Endothelial cell of umbilical vein (primary cell): ENCODE measurements at regions not wholly inside any gene's neighbourhood (a gene's known extent, or its start where the extent isn't known, plus 50 kb on each side); places are given as distances from the start of the nearest gene placed in this dataset.

Experiments used
- BruUV-seq: library from RNA; stranded (reverse); fragments of 400-500 nt; replicated peaks from 2 replicates; lab custom pipeline; 2021; lab: Mats Ljungman, UMichigan
- CTCF ChIA-PET: fragments of 300-600, 350-600 bp; sonication (Branson Sonifier 250); formaldehyde crosslinking; loops from one replicate; lab custom pipeline; 2021; ENCODE audit warnings: antibody characterized with exemption, inconsistent platforms; lab: Charles Lee
- POLR2A ChIA-PET: fragments of 300-600, 350-600 bp; sonication (Branson Sonifier 250); formaldehyde crosslinking; loops from one replicate; lab custom pipeline; 2021; ENCODE audit warnings: antibody characterized with exemption, inconsistent platforms; lab: Charles Lee
- DNase-seq: peaks from one replicate; pipeline ENCODE4 v3.0.0-alpha.2; 2011; ENCODE audit warnings: low read depth, low spot score
- FAIRE-seq: peaks from 2 replicates; lab custom pipeline; 2011; peaks lifted over from hg19 to GRCh38; lab: Jason Lieb, UNC
- H2AFZ ChIP-seq: 2 replicates; pipeline ENCODE4 v1.6.0; 2012; ENCODE audit warnings: low read depth, low read length, control low read depth, inconsistent platforms
- H3K27ac ChIP-seq: 2 replicates; pipeline ENCODE4 v1.5.1; 2011; ENCODE audit warnings: low read depth, mild to moderate bottlenecking, control low read depth, low read length, moderate library complexity; ENCODE audit not compliant: insufficient read depth
- H3K27me3 ChIP-seq, 2 experiments: 2 replicates each; pipeline versions ENCODE4 v1.6.0 to v1.6.1; 2011; ENCODE audit warnings: low read length in 2 of 2, mixed read lengths in 1 of 2; ENCODE audit not compliant: control insufficient read depth in 2 of 2, insufficient read depth in 2 of 2
- H3K36me3 ChIP-seq, 2 experiments: 2 replicates in 1 of 2; 3 replicates in 1 of 2; pipeline ENCODE4 v1.5.1; 2011; ENCODE audit warnings: low read length in 2 of 2, mild to moderate bottlenecking in 1 of 2, moderate library complexity in 1 of 2; ENCODE audit not compliant: control insufficient read depth in 2 of 2, insufficient read depth in 2 of 2; ENCODE audit errors: extremely low read depth in 1 of 2
- H3K4me1 ChIP-seq: 3 replicates; pipeline ENCODE4 v1.5.1; 2011; ENCODE audit warnings: mild to moderate bottlenecking, low read length; ENCODE audit not compliant: control insufficient read depth, insufficient read depth; ENCODE audit errors: extremely low read depth
- H3K4me2 ChIP-seq: 2 replicates; pipeline ENCODE4 v1.6.1; 2011; ENCODE audit warnings: low read length, control low read depth, mixed read lengths; ENCODE audit not compliant: insufficient read depth
- H3K4me3 ChIP-seq, 3 experiments: fragments of 200-600 bp in 1 of 3; sonication (generic), shearing (Covaris generic) in 1 of 3; replicated peaks in 1 of 3; 2 replicates each; pipeline ENCODE4 v1.5.1; 2011 to 2016; ENCODE audit warnings: control low read depth in 3 of 3, low read length in 3 of 3, mild to moderate bottlenecking in 2 of 3, inconsistent platforms in 1 of 3, low read depth in 1 of 3, moderate library complexity in 1 of 3; ENCODE audit not compliant: insufficient read depth in 1 of 3
- H3K79me2 ChIP-seq: 2 replicates; pipeline ENCODE4 v1.6.0; 2012; ENCODE audit warnings: low read length, inconsistent platforms; ENCODE audit not compliant: control insufficient read depth, insufficient read depth
- H3K9ac ChIP-seq: replicated peaks from 2 replicates; pipeline ENCODE3; 2011; ENCODE audit warnings: low read length, control low read depth; ENCODE audit not compliant: insufficient read depth; ENCODE audit errors: extremely low read depth
- H3K9me1 ChIP-seq: replicated peaks from 3 replicates; pipeline ENCODE4 v1.6.0; 2011; ENCODE audit warnings: mild to moderate bottlenecking, low read length; ENCODE audit not compliant: control insufficient read depth, insufficient read depth; ENCODE audit errors: extremely low read depth
- H3K9me3 ChIP-seq: replicated peaks from 2 replicates; pipeline ENCODE4 v1.5.1; 2012; ENCODE audit warnings: low read length, inconsistent platforms; ENCODE audit not compliant: control insufficient read depth, insufficient read depth
- H4K20me1 ChIP-seq: replicated peaks from 2 replicates; pipeline ENCODE3; 2011; ENCODE audit warnings: mild to moderate bottlenecking, low read length; ENCODE audit not compliant: control insufficient read depth, insufficient read depth; ENCODE audit errors: extremely low read depth
- EZH2 ChIP-seq: IDR thresholded peaks from 2 replicates; pipeline ENCODE4 v1.6.1; 2012; ENCODE audit warnings: borderline replicate concordance, low read depth, mild to moderate bottlenecking, moderate library complexity, low read length, inconsistent platforms; ENCODE audit not compliant: severe bottlenecking
- FOS ChIP-seq: IDR thresholded peaks from 2 replicates; pipeline ENCODE4 v1.6.1; 2011; ENCODE audit warnings: mild to moderate bottlenecking, low read length, moderate library complexity, borderline replicate concordance; ENCODE audit not compliant: insufficient read depth
- GATA2 ChIP-seq: IDR thresholded peaks from 2 replicates; pipeline ENCODE4 v1.7.0; 2011; ENCODE audit warnings: low read depth, mild to moderate bottlenecking, moderate library complexity, mixed read lengths, low read length; ENCODE audit not compliant: insufficient read length, insufficient read depth
- JUN ChIP-seq: IDR thresholded peaks from 2 replicates; pipeline ENCODE4 v1.6.1; 2011; ENCODE audit warnings: borderline replicate concordance, low read depth; ENCODE audit not compliant: insufficient read length, insufficient read depth
- MYC ChIP-seq: IDR thresholded peaks from one replicate; pipeline ENCODE4 v1.6.1; 2011; ENCODE audit warnings: mild to moderate bottlenecking, low read depth, low read length
- POLR2A ChIP-seq: IDR thresholded peaks from 2 replicates; pipeline ENCODE4 v1.6.1; 2012; ENCODE audit warnings: low read depth, mild to moderate bottlenecking, control low read depth, low read length
- POLR2AphosphoS5 ChIP-seq: IDR thresholded peaks from 2 replicates; pipeline ENCODE4 v1.6.1; 2012; ENCODE audit warnings: low read depth, mild to moderate bottlenecking, control low read depth, low read length, moderate library complexity; ENCODE audit not compliant: insufficient read depth
- dilution Hi-C: fragments of 300-500 bp; cut with MboI; formaldehyde crosslinking; loops from one replicate; pipeline ENCODE4 v1.15.0; 2019; ENCODE audit warnings: low sequenced_read_pairs; ENCODE audit not compliant: extremely low pct_ligation_motif_present
- intact Hi-C: fragments of 100-400 bp; cut with micrococcal nuclease; formaldehyde crosslinking; loops from one replicate; pipeline ENCODE4 v1.10.0; 2022
- TF ChIP-seq, protein P1 (sequence below), 2 donors: IDR thresholded peaks; 1 replicate in 1 of 2; 2 replicates in 1 of 2; pipeline ENCODE4 v1.5.1; 2011; ENCODE audit warnings: low read length in 2 of 2, mild to moderate bottlenecking in 2 of 2, moderate library complexity in 2 of 2, control low read depth in 1 of 2, inconsistent platforms in 1 of 2, low read depth in 1 of 2; ENCODE audit not compliant: insufficient read depth in 1 of 2; ENCODE audit errors: extremely low read depth in 1 of 2

DNA sequence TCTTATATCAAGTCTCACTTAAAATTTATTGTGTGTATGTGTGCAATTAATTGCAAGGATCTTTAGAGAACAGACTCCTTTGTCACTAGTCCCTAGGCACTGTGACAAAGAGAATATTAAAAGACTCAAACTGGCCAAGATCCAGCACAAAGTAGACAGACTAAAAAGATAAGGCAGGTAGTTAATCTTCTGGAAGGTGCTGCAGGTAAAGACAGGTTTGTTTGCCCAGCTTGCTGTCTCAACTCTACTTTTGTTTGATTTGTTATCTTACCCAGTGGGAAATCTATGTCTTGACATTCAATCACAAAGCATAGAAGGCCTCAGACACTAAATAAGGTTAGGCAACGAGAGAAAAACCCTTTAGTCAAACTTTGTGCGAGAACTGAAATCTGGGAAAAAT, 807.9 kb upstream of the LRRN3 start:
- Histone ChIP-seq H3K9me1 (no peaks in the 10 kb centered on the region), H3K9ac (no peak overlapping the region), H3K27me3 (peaks cover 0 to 1% of the 10 kb centered on the region in 2 experiments), H3K4me1 (no peaks in the 10 kb centered on the region), H3K79me2 (no peaks in the 10 kb centered on the region), H3K27ac (no peak overlapping the region), H3K4me2 (no peak overlapping the region), H3K36me3 (no peaks in the 10 kb centered on the region), H2AFZ (no peak overlapping the region), H3K9me3 (no peaks in the 10 kb centered on the region), H4K20me1 (no peaks in the 10 kb centered on the region), H3K4me3 (no peak overlapping the region)
- DNase-seq (no peak), FAIRE-seq (no peak)
- dilution Hi-C loops, result no loop called here
- TF ChIP-seq POLR2AphosphoS5 (no peak), POLR2A (no peak), JUN (no peak), MYC (no peak), FOS (no peak), GATA2 (no peak), EZH2 (no peak)
- TF ChIP-seq, protein P1, sequence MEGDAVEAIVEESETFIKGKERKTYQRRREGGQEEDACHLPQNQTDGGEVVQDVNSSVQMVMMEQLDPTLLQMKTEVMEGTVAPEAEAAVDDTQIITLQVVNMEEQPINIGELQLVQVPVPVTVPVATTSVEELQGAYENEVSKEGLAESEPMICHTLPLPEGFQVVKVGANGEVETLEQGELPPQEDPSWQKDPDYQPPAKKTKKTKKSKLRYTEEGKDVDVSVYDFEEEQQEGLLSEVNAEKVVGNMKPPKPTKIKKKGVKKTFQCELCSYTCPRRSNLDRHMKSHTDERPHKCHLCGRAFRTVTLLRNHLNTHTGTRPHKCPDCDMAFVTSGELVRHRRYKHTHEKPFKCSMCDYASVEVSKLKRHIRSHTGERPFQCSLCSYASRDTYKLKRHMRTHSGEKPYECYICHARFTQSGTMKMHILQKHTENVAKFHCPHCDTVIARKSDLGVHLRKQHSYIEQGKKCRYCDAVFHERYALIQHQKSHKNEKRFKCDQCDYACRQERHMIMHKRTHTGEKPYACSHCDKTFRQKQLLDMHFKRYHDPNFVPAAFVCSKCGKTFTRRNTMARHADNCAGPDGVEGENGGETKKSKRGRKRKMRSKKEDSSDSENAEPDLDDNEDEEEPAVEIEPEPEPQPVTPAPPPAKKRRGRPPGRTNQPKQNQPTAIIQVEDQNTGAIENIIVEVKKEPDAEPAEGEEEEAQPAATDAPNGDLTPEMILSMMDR (IDR thresholded peaks at IDR 0.05; ENCODE audit: extremely low read depth in 1 of 2, insufficient read depth in 1 of 2, low read depth in 1 of 2, low read length in 2 of 2), result no peak
- no TSS peak for BruUV-seq
- intact Hi-C loops, result no loop called here
- CTCF ChIA-PET, result no interaction called here
- POLR2A ChIA-PET, result no interaction called here
